Testis (tissue), 2 donors: ENCODE measurements at regions not wholly inside any gene's neighbourhood (a gene's known extent, or its start where the extent isn't known, plus 50 kb on each side); places are given as distances from the start of the nearest gene placed in this dataset.

Experiments
- DNase-seq: peaks from one replicate; pipeline ENCODE4 v3.0.0-alpha.2; 2019
- H3K27ac ChIP-seq, 2 donors: fragments of 200-600 bp; sonication (generic); one replicate each; pipeline ENCODE4 v1.5.1; 2019
- H3K27me3 ChIP-seq: fragments of 200-600 bp; sonication (generic); one replicate; pipeline ENCODE4 v1.5.1; 2019
- H3K36me3 ChIP-seq: fragments of 200-600 bp; sonication (generic); one replicate; pipeline ENCODE4 v1.5.1; 2017; ENCODE audit warnings: low read depth; ENCODE audit errors: missing control alignments
- H3K4me1 ChIP-seq: fragments of 200-600 bp; sonication (generic); one replicate; pipeline ENCODE4 v1.5.1; 2019
- H3K4me3 ChIP-seq, 2 donors: fragments of 200-600 bp; sonication (generic); one replicate each; pipeline ENCODE4 v1.5.1; 2017 to 2019
- H3K9me3 ChIP-seq: fragments of 200-600 bp; sonication (generic); one replicate; pipeline ENCODE4 v1.5.1; 2017
- POLR2A ChIP-seq: fragments of 450-650 bp; IDR thresholded peaks from one replicate; pipeline ENCODE4 v1.6.1; 2017; ENCODE audit warnings: antibody characterized with exemption, mild to moderate bottlenecking, moderate library complexity
- WGBS, 2 donors: methylation state at CpG; one replicate each; pipeline ENCODE4 v1.1.5; 2018; 5-methylcytosine and 5-hydroxymethylcytosine counted together
- intact Hi-C: fragments of 100-400 bp; cut with DNase I; formaldehyde crosslinking; loops from one replicate; pipeline ENCODE4 v1.15.1; 2023; ENCODE audit warnings: low total_unique reads
- TF ChIP-seq, protein P1 (sequence below), 3 experiments: fragments of 450-650 bp in 2 of 3; fragments of 200-600 bp in 1 of 3; sonication (generic) in 1 of 3; IDR thresholded peaks; one replicate each; pipeline ENCODE4 v1.5.1; 2016 to 2019; ENCODE audit warnings: antibody characterized with exemption in 3 of 3, mild to moderate bottlenecking in 2 of 3, moderate library complexity in 1 of 3

DNA sequence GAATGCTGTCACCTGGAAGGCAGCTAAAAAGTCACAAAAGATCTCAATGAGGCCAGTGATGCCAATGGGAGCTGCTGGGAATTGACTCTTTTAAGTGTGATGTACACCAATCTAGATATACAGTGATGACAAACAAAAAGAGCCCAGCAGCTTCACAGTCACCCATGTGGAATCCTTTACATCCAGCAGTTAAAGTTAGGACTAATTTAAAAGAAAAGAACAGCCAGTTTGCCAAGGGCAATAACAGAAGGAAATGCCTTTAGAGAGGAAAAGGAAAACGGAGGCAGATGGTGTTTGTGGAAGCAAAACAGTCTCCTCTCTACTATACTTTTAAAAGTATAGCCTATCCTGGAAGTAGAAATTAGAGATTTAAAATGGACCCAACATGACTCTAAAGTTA lies 873.5 kb downstream of the EPHA7 start:
- Histone ChIP-seq H3K4me3 (no peak overlapping the region), H3K27ac (no peak overlapping the region), H3K4me1 (no peaks in the 10 kb centered on the region), H3K36me3 (no peaks in the 10 kb centered on the region), H3K9me3 (no peaks in the 10 kb centered on the region), H3K27me3 (no peaks in the 10 kb centered on the region)
- no peak for DNase-seq
- intact Hi-C loops: no loop called here
- 57 to 59% methylated on average over 1 of the region's 1 CpG for WGBS, 2 donors
- no peak for TF ChIP-seq POLR2A
- TF ChIP-seq, protein P1, sequence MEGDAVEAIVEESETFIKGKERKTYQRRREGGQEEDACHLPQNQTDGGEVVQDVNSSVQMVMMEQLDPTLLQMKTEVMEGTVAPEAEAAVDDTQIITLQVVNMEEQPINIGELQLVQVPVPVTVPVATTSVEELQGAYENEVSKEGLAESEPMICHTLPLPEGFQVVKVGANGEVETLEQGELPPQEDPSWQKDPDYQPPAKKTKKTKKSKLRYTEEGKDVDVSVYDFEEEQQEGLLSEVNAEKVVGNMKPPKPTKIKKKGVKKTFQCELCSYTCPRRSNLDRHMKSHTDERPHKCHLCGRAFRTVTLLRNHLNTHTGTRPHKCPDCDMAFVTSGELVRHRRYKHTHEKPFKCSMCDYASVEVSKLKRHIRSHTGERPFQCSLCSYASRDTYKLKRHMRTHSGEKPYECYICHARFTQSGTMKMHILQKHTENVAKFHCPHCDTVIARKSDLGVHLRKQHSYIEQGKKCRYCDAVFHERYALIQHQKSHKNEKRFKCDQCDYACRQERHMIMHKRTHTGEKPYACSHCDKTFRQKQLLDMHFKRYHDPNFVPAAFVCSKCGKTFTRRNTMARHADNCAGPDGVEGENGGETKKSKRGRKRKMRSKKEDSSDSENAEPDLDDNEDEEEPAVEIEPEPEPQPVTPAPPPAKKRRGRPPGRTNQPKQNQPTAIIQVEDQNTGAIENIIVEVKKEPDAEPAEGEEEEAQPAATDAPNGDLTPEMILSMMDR (IDR thresholded peaks at IDR 0.05): no peak

- intact Hi-C loops: no loop called here
- no peaks in the 10 kb centered on the region for H3K27me3 ChIP-seq
- WGBS, 2 donors: 89% methylated on average over 1 of the region's 1 CpG
Measured at GRCh38 chr6:92541448-92542060, 877.8 kb downstream of the EPHA7 start.

GRCh38 chr6:92538926-92539325 lies 880.4 kb downstream of the EPHA7 start:
- Histone ChIP-seq H3K27me3 (no peaks in the 10 kb centered on the region), H3K36me3 (no peaks in the 10 kb centered on the region), H3K4me1 (no peaks in the 10 kb centered on the region), H3K4me3 (no peak overlapping the region), H3K9me3 (no peaks in the 10 kb centered on the region), H3K27ac (no peak overlapping the region)
- DNase-seq: no peak
- TF ChIP-seq, protein P1 (IDR thresholded peaks at IDR 0.05): no peak
- TF ChIP-seq POLR2A: no peak
- intact Hi-C loops: no loop called here

More at GRCh38 chr6:92541448-92542060, 877.8 kb downstream of the EPHA7 start:
- no peak overlapping the region for H3K4me3 ChIP-seq
- no peaks in the 10 kb centered on the region for H3K4me1 ChIP-seq
- H3K27ac ChIP-seq: no peak overlapping the region
- H3K9me3 ChIP-seq: no peaks in the 10 kb centered on the region
- TF ChIP-seq, protein P1 (IDR thresholded peaks at IDR 0.05): no peak
- TF ChIP-seq POLR2A: no peak
- no peaks in the 10 kb centered on the region for H3K36me3 ChIP-seq
- DNase-seq: no peak

- H3K4me1 ChIP-seq: no peaks in the 10 kb centered on the region
- no peak for TF ChIP-seq POLR2A
- TF ChIP-seq, protein P1 (IDR thresholded peaks at IDR 0.05): no peak
- intact Hi-C loops: no loop called here
- no peak overlapping the region for H3K27ac ChIP-seq
- H3K4me3 ChIP-seq: no peak overlapping the region
- no peaks in the 10 kb centered on the region for H3K9me3 ChIP-seq
- H3K36me3 ChIP-seq: no peaks in the 10 kb centered on the region
- no peak for DNase-seq
- 22 to 56% methylated on average over 1 of the region's 1 CpG for WGBS, 2 donors
- no peaks in the 10 kb centered on the region for H3K27me3 ChIP-seq
Measured at GRCh38 chr6:92538275-92538674, 881.1 kb downstream of the EPHA7 start.

DNA sequence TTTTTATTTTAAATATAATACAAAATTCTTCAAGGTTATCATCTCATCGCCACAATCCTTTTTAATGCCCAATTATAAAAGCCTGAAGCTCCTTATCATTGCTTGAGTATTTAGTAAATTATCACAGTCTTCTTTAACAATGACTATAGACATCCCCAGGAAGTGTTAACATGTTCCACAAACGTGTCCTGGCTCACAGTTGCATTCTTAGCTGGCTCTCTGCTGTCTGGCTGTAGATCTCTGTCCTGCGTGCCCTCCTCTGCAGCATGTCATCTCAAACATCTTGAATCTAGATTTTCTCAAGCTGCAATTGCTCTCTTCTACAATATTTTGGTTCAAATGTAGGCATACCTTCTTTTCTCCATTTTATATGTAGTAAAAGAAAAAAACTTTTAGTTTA lies 885.2 kb downstream of the EPHA7 start:
- Histone ChIP-seq H3K4me1 (no peaks in the 10 kb centered on the region), H3K36me3 (no peaks in the 10 kb centered on the region), H3K9me3 (no peaks in the 10 kb centered on the region), H3K4me3 (no peak overlapping the region), H3K27ac (no peak overlapping the region), H3K27me3 (no peaks in the 10 kb centered on the region)
- intact Hi-C loops: no loop called here
- WGBS, 2 donors: 51 to 56% methylated on average over 3 of the region's 3 CpGs
- DNase-seq: no peak
- TF ChIP-seq POLR2A: no peak
- TF ChIP-seq, protein P1 (IDR thresholded peaks at IDR 0.05): no peak
